Panc1 (cell line): ENCODE measurements at regions not wholly inside any gene's neighbourhood (a gene's known extent, or its start where the extent isn't known, plus 50 kb on each side); places are given as distances from the start of the nearest gene placed in this dataset.

Experiments
- ATAC-seq: fragments of 200-7000 bp; cut with Tn5 transposase; 2 replicates; pipeline ENCODE4 v1.9.1; 2020; ENCODE audit warnings: mild to moderate bottlenecking, moderate library complexity
- BruUV-seq: library from RNA; stranded (reverse); fragments of 400-500 nt; replicated peaks from 2 replicates; lab custom pipeline; 2021; lab: Mats Ljungman, UMichigan
- CTCF ChIA-PET: fragments of 300-600 bp; sonication (Branson Sonifier 250); formaldehyde crosslinking; loops from one replicate; lab custom pipeline; 2022; ENCODE audit warnings: antibody characterized with exemption; lab: Charles Lee
- POLR2A ChIA-PET: fragments of 300-600 bp; sonication (Branson Sonifier 250); formaldehyde crosslinking; loops from one replicate; lab custom pipeline; 2022; ENCODE audit warnings: antibody characterized with exemption; lab: Charles Lee
- DNase-seq: peaks from one replicate; pipeline ENCODE4 v3.0.0-alpha.2; 2010; ENCODE audit warnings: low read depth, low spot score
- H3K27ac ChIP-seq: 2 replicates; pipeline ENCODE4 v1.5.1; 2011; ENCODE audit warnings: mild to moderate bottlenecking, low read length, inconsistent platforms
- H3K27me3 ChIP-seq: fragments of 200-500 bp; sonication (Bioruptor generic); 2 replicates; pipeline ENCODE4 v1.6.0; 2014; ENCODE audit warnings: low read length, inconsistent platforms; ENCODE audit not compliant: control insufficient read depth, insufficient read depth
- H3K36me3 ChIP-seq: fragments of 200-500 bp; sonication (Bioruptor generic); 2 replicates; pipeline ENCODE4 v1.5.1; 2014; ENCODE audit warnings: inconsistent platforms, mild to moderate bottlenecking, low read length, moderate library complexity; ENCODE audit not compliant: control insufficient read depth, insufficient read depth
- H3K4me1 ChIP-seq: 2 replicates; pipeline ENCODE4 v1.5.1; 2011; ENCODE audit warnings: inconsistent platforms, mild to moderate bottlenecking, low read length, moderate library complexity; ENCODE audit not compliant: control insufficient read depth, insufficient read depth
- H3K4me3 ChIP-seq, 2 experiments: 2 replicates each; pipeline ENCODE4 v1.5.1; 2011 to 2012; ENCODE audit warnings: low read depth in 2 of 2, low read length in 2 of 2, mild to moderate bottlenecking in 2 of 2, inconsistent platforms in 1 of 2, moderate library complexity in 1 of 2
- H3K9me3 ChIP-seq: fragments of 200-500 bp; sonication (Bioruptor generic); 2 replicates; pipeline ENCODE4 v1.5.1; 2014; ENCODE audit warnings: low read depth, mild to moderate bottlenecking, inconsistent platforms, low read length, moderate library complexity; ENCODE audit not compliant: control insufficient read depth, insufficient read depth
- CTCF ChIP-seq: fragments of 450-650 bp; IDR thresholded peaks from 2 replicates; pipeline ENCODE4 v1.5.1; 2017; ENCODE audit warnings: mild to moderate bottlenecking
- POLR2AphosphoS5 ChIP-seq: IDR thresholded peaks from 2 replicates; pipeline ENCODE4 v1.6.1; 2012; ENCODE audit warnings: mild to moderate bottlenecking, low read depth, low read length, moderate library complexity
- REST ChIP-seq, 2 experiments: IDR thresholded peaks; 2 replicates each; pipeline ENCODE4 v1.6.1; 2011 to 2012; ENCODE audit warnings: low read depth in 2 of 2, control low read depth in 1 of 2, low read length in 1 of 2, mild to moderate bottlenecking in 1 of 2, moderate library complexity in 1 of 2; ENCODE audit not compliant: insufficient read depth in 1 of 2
- SIN3A ChIP-seq: IDR thresholded peaks from 2 replicates; pipeline ENCODE4 v1.6.1; 2012; ENCODE audit warnings: low read depth, mild to moderate bottlenecking, low read length, moderate library complexity, borderline replicate concordance; ENCODE audit not compliant: insufficient read depth
- TCF7L2 ChIP-seq: IDR thresholded peaks from 2 replicates; pipeline ENCODE4 v1.6.1; 2011; ENCODE audit warnings: mild to moderate bottlenecking, low read depth, low read length, inconsistent platforms
- in situ Hi-C: cut with HindIII; loops from 2 replicates; pipeline ENCODE4 v1.10.0; 2016; ENCODE audit warnings: low sequenced_read_pairs, low pct_unique_long_range_greater_than_20kb
- intact Hi-C: fragments of 100-400 bp; cut with micrococcal nuclease; formaldehyde crosslinking; loops from one replicate; pipeline ENCODE4 v1.10.0; 2022; ENCODE audit not compliant: unreplicated experiment

GRCh38 chrX:114075073-114075673, 508.7 kb upstream of the HTR2C start:
- ATAC-seq: no peak

GRCh38 chrX:114073926-114074325, 510.0 kb upstream of the HTR2C start:
- POLR2A ChIA-PET: no interaction called here
- ATAC-seq (no peak), DNase-seq (no peak)
- Histone ChIP-seq H3K36me3 (no peaks in the 10 kb centered on the region), H3K27me3 (no peaks in the 10 kb centered on the region), H3K9me3 (no peaks in the 10 kb centered on the region), H3K4me1 (no peaks in the 10 kb centered on the region), H3K4me3 (no peak overlapping the region), H3K27ac (no peak overlapping the region)
- CTCF ChIA-PET: interaction anchor here (0.6 kb wide), 1 partner anchor 1431 kb away, joined by 3 read pairs; no protein-coding TSS in a partner anchor
- intact Hi-C loops: no loop called here
- BruUV-seq: no TSS peak
- in situ Hi-C loops: no loop called here
- no peak for TF ChIP-seq POLR2AphosphoS5
- no peak for TF ChIP-seq REST (IDR thresholded peaks at IDR 0.05; ENCODE audit: insufficient read depth in 1 of 2, low read depth in 2 of 2, low read length in 1 of 2)
- TF ChIP-seq CTCF: no peak
- no peak for TF ChIP-seq TCF7L2
- TF ChIP-seq SIN3A: no peak

More at GRCh38 chrX:114075073-114075673, 508.7 kb upstream of the HTR2C start:
- Histone ChIP-seq H3K4me1 (no peaks in the 10 kb centered on the region), H3K36me3 (no peaks in the 10 kb centered on the region), H3K27ac (no peak overlapping the region), H3K4me3 (no peak overlapping the region), H3K27me3 (no peaks in the 10 kb centered on the region), H3K9me3 (no peaks in the 10 kb centered on the region)
- ChIA-PET CTCF (interaction anchor here (0.6 kb wide), 1 partner anchor 96 kb away, joined by 3 read pairs; no protein-coding TSS in a partner anchor), POLR2A (no interaction called here)
- in situ Hi-C loops: no loop called here
- no peak for DNase-seq
- intact Hi-C loops: no loop called here
- BruUV-seq: no TSS peak
- no peak for TF ChIP-seq REST (IDR thresholded peaks at IDR 0.05; ENCODE audit: insufficient read depth in 1 of 2, low read depth in 2 of 2, low read length in 1 of 2)
- no peak for TF ChIP-seq POLR2AphosphoS5
- no peak for TF ChIP-seq TCF7L2
- peak; percentile 41; the same call in 1 of the 2 replicates for TF ChIP-seq CTCF
- no peak for TF ChIP-seq SIN3A
